Left ventricle myocardium inferior (tissue), 1 donor: ENCODE measurements at regions not wholly inside any gene's neighbourhood (a gene's known extent, or its start where the extent isn't known, plus 50 kb on each side); places are given as distances from the start of the nearest gene placed in this dataset.
A peak's percentile ranks its signal among the peaks of the same experiment; 100 is the strongest.
"Not testable (repeated sequence)": the region's sequence is repeated elsewhere in the genome, so short reads cannot be mapped to it uniquely, and the experiment has no call there.

Source experiments
- DNase-seq: peaks from one replicate; pipeline ENCODE4 v3.0.0-alpha.2; 2020
- H3K27ac ChIP-seq: fragments of 200-600 bp; replicated peaks from 2 replicates; pipeline ENCODE4 v1.8.0; 2021
- H3K27me3 ChIP-seq: fragments of 200-600 bp; 2 replicates; pipeline ENCODE4 v1.8.0; 2021; ENCODE audit warnings: low read depth
- H3K36me3 ChIP-seq: fragments of 200-600 bp; 2 replicates; pipeline ENCODE4 v1.8.0; 2021
- H3K4me1 ChIP-seq: fragments of 200-600 bp; 2 replicates; pipeline ENCODE4 v1.8.0; 2021
- H3K4me3 ChIP-seq: fragments of 200-600 bp; 2 replicates; pipeline ENCODE4 v1.8.0; 2021; ENCODE audit warnings: mild to moderate bottlenecking, moderate library complexity
- H3K9me3 ChIP-seq: fragments of 200-600 bp; replicated peaks from 2 replicates; pipeline ENCODE4 v1.8.0; 2021
- CTCF ChIP-seq: fragments of 200-600 bp; IDR thresholded peaks from 2 replicates; pipeline ENCODE4 v1.8.0; 2021; ENCODE audit warnings: antibody characterized with exemption, mild to moderate bottlenecking, borderline replicate concordance
- intact Hi-C: fragments of 100-400 bp; cut with micrococcal nuclease; formaldehyde crosslinking; loops from one replicate; pipeline ENCODE4 v1.11.0; 2022
- donor health status: DM: no; HTN: yes; CAD: no; lungs with severe emphysema.

- Histone ChIP-seq H3K9me3 (peaks cover 5% of the 10 kb centered on the region), H3K27me3 (no peaks in the 10 kb centered on the region), H3K27ac (no peak overlapping the region), H3K36me3 (no peaks in the 10 kb centered on the region), H3K4me3 (no peak overlapping the region), H3K4me1 (peaks cover 9% of the 10 kb centered on the region)
- intact Hi-C loops, result no loop called here
- DNase-seq, result no peak
- TF ChIP-seq CTCF, result no peak
These were observed 68.6 kb upstream of the IPO5 start for GRCh38 chr13:97884707-97885468.

DNA sequence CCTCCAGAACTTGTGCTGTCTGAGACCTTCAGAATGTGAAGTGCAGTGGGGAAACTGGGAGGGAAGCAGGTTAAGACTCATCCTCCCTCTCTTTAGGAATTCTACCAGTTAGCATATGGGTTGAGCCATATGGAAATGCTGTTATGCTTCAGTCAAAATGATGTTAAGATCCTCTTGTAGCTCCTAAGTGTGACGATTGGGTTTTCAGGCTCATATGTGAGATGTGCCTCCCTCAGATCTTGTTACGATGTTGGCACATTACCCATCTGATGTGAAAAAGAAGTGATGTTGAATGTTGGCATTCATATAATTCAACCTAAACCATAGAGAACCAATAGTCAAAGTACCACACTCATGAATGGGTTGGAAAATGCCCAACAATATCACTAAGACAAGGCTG, 67.8 kb upstream of the IPO5 start:
- peaks cover 5% of the 10 kb centered on the region for H3K9me3 ChIP-seq

DNA sequence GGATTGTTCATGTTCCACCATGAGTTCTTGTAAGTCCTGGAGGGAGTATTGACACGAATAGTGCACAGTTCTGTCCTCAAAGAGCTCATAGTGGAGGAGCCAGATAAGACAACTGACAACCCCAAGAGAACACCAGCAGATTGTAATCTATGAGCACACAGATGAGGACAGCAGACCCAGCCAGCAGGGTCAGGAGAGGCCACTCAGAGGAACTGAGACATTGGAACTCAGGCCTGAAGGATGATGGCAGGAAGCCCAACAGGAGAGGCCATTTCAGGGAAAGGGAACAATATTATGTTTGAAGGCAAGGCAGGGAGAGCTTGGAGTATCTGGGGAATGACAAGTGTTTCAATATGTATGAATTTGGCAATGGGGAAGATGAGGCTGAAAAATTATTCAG, 63.7 kb upstream of the IPO5 start:
- no peak for TF ChIP-seq CTCF
- no peaks in the 10 kb centered on the region for H3K27me3 ChIP-seq
- DNase-seq, result peak; percentile 36

More for the DNA sequence above, 67.8 kb upstream of the IPO5 start:
- intact Hi-C loops, result no loop called here
- H3K36me3 ChIP-seq, result no peaks in the 10 kb centered on the region
- H3K27me3 ChIP-seq, result no peaks in the 10 kb centered on the region
- H3K4me1 ChIP-seq, result peaks cover 14% of the 10 kb centered on the region
- no peak overlapping the region for H3K4me3 ChIP-seq
- no peak for TF ChIP-seq CTCF
- no peak for DNase-seq
- H3K27ac ChIP-seq, result no peak overlapping the region

GRCh38 chr13:97890573-97890972, 62.9 kb upstream of the IPO5 start:
- Histone ChIP-seq H3K36me3 (no peaks in the 10 kb centered on the region), H3K9me3 (peaks cover 9% of the 10 kb centered on the region), H3K27ac (no peak overlapping the region), H3K4me1 (peaks cover 17% of the 10 kb centered on the region), H3K4me3 (no peak overlapping the region), H3K27me3 (no peaks in the 10 kb centered on the region)
- intact Hi-C loops, result no loop called here
- TF ChIP-seq CTCF, result no peak
- no peak for DNase-seq

More for the DNA sequence above, 63.7 kb upstream of the IPO5 start:
- Histone ChIP-seq H3K9me3 (peaks cover 5% of the 10 kb centered on the region), H3K4me3 (no peak overlapping the region), H3K4me1 (peaks cover 17% of the 10 kb centered on the region), H3K36me3 (no peaks in the 10 kb centered on the region), H3K27ac (peak overlapping the region; percentile 30)
- intact Hi-C loops, result no loop called here

GRCh38 chr13:97891964-97892363, 61.5 kb upstream of the IPO5 start:
- H3K4me3 ChIP-seq, intact Hi-C loops, H3K9me3 ChIP-seq, H3K27me3 ChIP-seq, DNase-seq, H3K36me3 ChIP-seq, H3K27ac ChIP-seq: not testable (repeated sequence)
- H3K4me1 ChIP-seq, result peaks cover 17% of the 10 kb centered on the region

DNA sequence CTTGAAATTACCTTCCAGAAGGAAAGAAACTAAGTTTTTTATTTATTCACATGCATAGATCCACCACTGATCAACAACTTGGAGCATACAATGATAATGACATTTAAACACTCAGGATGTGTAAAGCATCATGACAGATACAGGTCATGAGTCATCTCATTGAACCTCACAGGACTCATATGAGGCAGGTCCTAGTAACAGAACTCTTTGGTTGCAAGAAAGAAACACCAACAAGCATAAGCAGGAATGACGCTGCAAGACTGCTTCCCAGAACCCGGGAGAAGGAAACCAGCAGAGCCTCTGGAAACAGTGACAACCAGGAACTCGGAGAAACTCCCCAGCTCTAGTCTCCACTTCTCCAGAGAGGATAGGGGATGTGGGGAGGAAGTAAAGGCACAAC, 60.8 kb upstream of the IPO5 start:
- Histone ChIP-seq H3K4me1 (peaks cover 17% of the 10 kb centered on the region), H3K4me3 (no peak overlapping the region), H3K36me3 (no peaks in the 10 kb centered on the region), H3K27ac (no peak overlapping the region), H3K9me3 (peaks cover 4% of the 10 kb centered on the region), H3K27me3 (no peaks in the 10 kb centered on the region)
- no peak for TF ChIP-seq CTCF
- intact Hi-C loops, result no loop called here
- no peak for DNase-seq
